Common myeloid progenitor, CD34-positive (primary cell): ENCODE measurements at regions not wholly inside any gene's neighbourhood (a gene's known extent, or its start where the extent isn't known, plus 50 kb on each side); places are given as distances from the start of the nearest gene placed in this dataset.

Source experiments
- CTCF ChIA-PET: fragments of 350-600 bp; sonication (Branson Sonifier 250); formaldehyde crosslinking; loops from one replicate; lab custom pipeline; 2021; ENCODE audit warnings: antibody characterized with exemption; lab: Charles Lee
- POLR2A ChIA-PET: fragments of 350-600 bp; sonication (Branson Sonifier 250); formaldehyde crosslinking; loops from one replicate; lab custom pipeline; 2021; ENCODE audit warnings: antibody characterized with exemption; lab: Charles Lee
- DNase-seq, 3 donors: peaks; one replicate each; pipeline versions ENCODE4 v3.0.0 to v3.0.0-alpha.2; 2013
- H3K27ac ChIP-seq, 2 experiments: 1 replicate in 1 of 2; 2 replicates in 1 of 2; pipeline ENCODE4 v1.7.0; 2013; ENCODE audit warnings: inconsistent platforms in 2 of 2, low read length in 2 of 2, mild to moderate bottlenecking in 2 of 2, low read depth in 1 of 2, moderate library complexity in 1 of 2; ENCODE audit not compliant: severe bottlenecking in 2 of 2, insufficient read depth in 1 of 2, poor library complexity in 1 of 2
- H3K27me3 ChIP-seq, 5 experiments: replicated peaks in 2 of 5; 1 replicate in 3 of 5; 2 replicates in 2 of 5; pipeline versions ENCODE4 v1.6.1 to v1.7.0; 2013; ENCODE audit warnings: low read length in 4 of 5, mild to moderate bottlenecking in 2 of 5, moderate library complexity in 2 of 5, inconsistent platforms in 1 of 5; ENCODE audit not compliant: insufficient read depth in 5 of 5, control insufficient read depth in 4 of 5
- H3K36me3 ChIP-seq, 4 experiments: 1 replicate in 2 of 4; 2 replicates in 2 of 4; pipeline versions ENCODE4 v1.6.1 to v1.7.0; 2013; ENCODE audit warnings: low read length in 3 of 4, control low read depth in 1 of 4, mild to moderate bottlenecking in 1 of 4; ENCODE audit not compliant: control insufficient read depth in 4 of 4, insufficient read depth in 4 of 4
- H3K4me1 ChIP-seq, 4 experiments: 1 replicate in 3 of 4; 2 replicates in 1 of 4; pipeline versions ENCODE4 v1.6.1 to v1.7.1; 2013; ENCODE audit warnings: low read length in 3 of 4, mild to moderate bottlenecking in 3 of 4, control low read depth in 1 of 4, inconsistent platforms in 1 of 4, moderate library complexity in 1 of 4; ENCODE audit not compliant: control insufficient read depth in 4 of 4, insufficient read depth in 4 of 4; ENCODE audit errors: control extremely low read depth in 1 of 4
- H3K4me3 ChIP-seq, 7 experiments: 1 replicate in 4 of 7; 2 replicates in 3 of 7; pipeline versions ENCODE4 v1.5.1 to v1.7.0; 2013; ENCODE audit warnings: mild to moderate bottlenecking in 7 of 7, low read length in 6 of 7, moderate library complexity in 6 of 7, inconsistent platforms in 2 of 7, low read depth in 2 of 7, control low read depth in 1 of 7; ENCODE audit not compliant: insufficient read depth in 4 of 7, control insufficient read depth in 1 of 7; ENCODE audit errors: extremely low read depth in 1 of 7
- H3K9me3 ChIP-seq, 5 experiments: 1 replicate in 4 of 5; 2 replicates in 1 of 5; pipeline versions ENCODE4 v1.6.1 to v1.7.1; 2013; ENCODE audit warnings: low read length in 4 of 5, mild to moderate bottlenecking in 2 of 5, inconsistent platforms in 1 of 5, low read depth in 1 of 5, moderate library complexity in 1 of 5; ENCODE audit not compliant: control insufficient read depth in 4 of 5, insufficient read depth in 2 of 5; ENCODE audit errors: control extremely low read depth in 1 of 5
- WGBS: methylation state at CpG from one replicate; pipeline ENCODE4 v1.1.5; 2013; ENCODE audit not compliant: insufficient coverage; 5-methylcytosine and 5-hydroxymethylcytosine counted together

GRCh38 chr11:127066401-127067090 lies 66.0 kb upstream of the KIRREL3 start:
- Histone ChIP-seq H3K27ac (no peak overlapping the region), H3K4me3 (no peak overlapping the region), H3K36me3 (no peaks in the 10 kb centered on the region), H3K27me3 (peaks cover 0 to 16% (median 1%) of the 10 kb centered on the region in 5 experiments), H3K4me1 (no peaks in the 10 kb centered on the region), H3K9me3 (no peaks in the 10 kb centered on the region)
- no peak for DNase-seq
- CTCF ChIA-PET, result no interaction called here
- POLR2A ChIA-PET, result no interaction called here
- WGBS, result 92% methylated on average over 4 of the region's 7 CpGs

- Histone ChIP-seq H3K27me3 (peaks cover 0 to 25% (median 2%) of the 10 kb centered on the region in 5 experiments), H3K36me3 (no peaks in the 10 kb centered on the region), H3K27ac (no peak overlapping the region), H3K4me3 (no peak overlapping the region), H3K4me1 (no peaks in the 10 kb centered on the region), H3K9me3 (no peaks in the 10 kb centered on the region)
- POLR2A ChIA-PET, result no interaction called here
- CTCF ChIA-PET, result interaction anchor here (1.1 kb wide), 1 partner anchor 10 kb away, joined by 3 read pairs; no protein-coding TSS in a partner anchor
- no peak for DNase-seq
- WGBS, result 100% methylated on average over 3 of the region's 3 CpGs
Measured at GRCh38 chr11:127063241-127063640, 62.7 kb upstream of the KIRREL3 start.

GRCh38 chr11:127061947-127062346 lies 61.4 kb upstream of the KIRREL3 start:
- Histone ChIP-seq H3K4me3 (no peak overlapping the region), H3K36me3 (no peaks in the 10 kb centered on the region), H3K9me3 (no peaks in the 10 kb centered on the region), H3K4me1 (no peaks in the 10 kb centered on the region), H3K27ac (no peak overlapping the region), H3K27me3 (peaks cover 0 to 20% (median 2%) of the 10 kb centered on the region in 5 experiments)
- CTCF ChIA-PET, result no interaction called here
- no peak for DNase-seq
- POLR2A ChIA-PET, result no interaction called here

GRCh38 chr11:127059750-127060149 lies 59.2 kb upstream of the KIRREL3 start:
- POLR2A ChIA-PET, result no interaction called here
- WGBS, result 92% methylated on average over 6 of the region's 7 CpGs
- CTCF ChIA-PET, result no interaction called here
- no peaks in the 10 kb centered on the region for H3K36me3 ChIP-seq
- no peak overlapping the region for H3K27ac ChIP-seq
- H3K4me1 ChIP-seq, result no peaks in the 10 kb centered on the region
- no peak overlapping the region for H3K4me3 ChIP-seq
- H3K9me3 ChIP-seq, result peaks cover 0 to 2% (median 0%) of the 10 kb centered on the region in 5 experiments
- DNase-seq, result no peak
- H3K27me3 ChIP-seq, result peaks cover 0 to 10% (median 2%) of the 10 kb centered on the region in 5 experiments

GRCh38 chr11:127059286-127059685 lies 58.7 kb upstream of the KIRREL3 start:
- H3K27me3 ChIP-seq, result peaks cover 0 to 9% (median 2%) of the 10 kb centered on the region in 5 experiments
- DNase-seq, result no peak
- no peaks in the 10 kb centered on the region for H3K36me3 ChIP-seq
- WGBS, result 86% methylated on average over 6 of the region's 11 CpGs
- POLR2A ChIA-PET, result no interaction called here
- H3K27ac ChIP-seq, result no peak overlapping the region
- H3K4me3 ChIP-seq, result no peak overlapping the region
- no peaks in the 10 kb centered on the region for H3K4me1 ChIP-seq
- CTCF ChIA-PET, result interaction anchor here (0.6 kb wide), 1 partner anchor 154 kb away, joined by 3 read pairs; no protein-coding TSS in a partner anchor
- peaks cover 0 to 2% (median 0%) of the 10 kb centered on the region in 5 experiments for H3K9me3 ChIP-seq

- no CpG with 5 or more reads among the region's 2 CpGs for WGBS
- CTCF ChIA-PET, result no interaction called here
- Histone ChIP-seq H3K36me3 (no peaks in the 10 kb centered on the region), H3K9me3 (peaks cover 0 to 2% (median 0%) of the 10 kb centered on the region in 5 experiments), H3K27ac (no peak overlapping the region), H3K27me3 (peaks cover 0 to 9% (median 2%) of the 10 kb centered on the region in 5 experiments), H3K4me1 (no peaks in the 10 kb centered on the region), H3K4me3 (no peak overlapping the region)
- POLR2A ChIA-PET, result no interaction called here
- no peak for DNase-seq
Measured at GRCh38 chr11:127058524-127058923, 58.0 kb upstream of the KIRREL3 start.

GRCh38 chr11:127057126-127057525 lies 56.6 kb upstream of the KIRREL3 start:
- Histone ChIP-seq H3K27me3 (peaks cover 0 to 11% (median 5%) of the 10 kb centered on the region in 5 experiments), H3K4me1 (no peaks in the 10 kb centered on the region), H3K27ac (no peak overlapping the region), H3K4me3 (no peak overlapping the region), H3K9me3 (peaks cover 0 to 2% (median 0%) of the 10 kb centered on the region in 5 experiments), H3K36me3 (no peaks in the 10 kb centered on the region)
- WGBS, result 98% methylated on average over 8 of the region's 8 CpGs
- ChIA-PET CTCF (no interaction called here), POLR2A (no interaction called here)
- DNase-seq, result no peak
